OCI-M1 (cell line): ENCODE measurements at regions not wholly inside any gene's neighbourhood (a gene's known extent, or its start where the extent isn't known, plus 50 kb on each side); places are given as distances from the start of the nearest gene placed in this dataset.
A peak's percentile ranks its signal among the peaks of the same experiment; 100 is the strongest.
"Not testable (repeated sequence)": the region's sequence is repeated elsewhere in the genome, so short reads cannot be mapped to it uniquely, and the experiment has no call there.

Experiments used
- DNase-seq: peaks from one replicate; lab custom pipeline; 2025; lab: John Stamatoyannopoulos, UW

- DNase-seq = no peak
These were observed 169.9 kb downstream of the CPE start for GRCh38 chr4:165548702-165549101.

GRCh38 chr4:165553221-165553810 is 174.5 kb downstream of the CPE start:
- DNase-seq = no peak

GRCh38 chr4:165555302-165555701 is 176.5 kb downstream of the CPE start:
- DNase-seq = no peak

- no peak for DNase-seq
These were observed 177.6 kb downstream of the CPE start for GRCh38 chr4:165556383-165556782.

- DNase-seq = no peak
These were observed 182.1 kb downstream of the CPE start for GRCh38 chr4:165560941-165561340.

GRCh38 chr4:165563851-165564250 is 185.0 kb downstream of the CPE start:
- no peak for DNase-seq

- DNase-seq = no peak
These were observed 190.2 kb downstream of the CPE start for GRCh38 chr4:165569031-165569430.

GRCh38 chr4:165571476-165571875 is 192.7 kb downstream of the CPE start:
- not testable (repeated sequence) for DNase-seq

DNA sequence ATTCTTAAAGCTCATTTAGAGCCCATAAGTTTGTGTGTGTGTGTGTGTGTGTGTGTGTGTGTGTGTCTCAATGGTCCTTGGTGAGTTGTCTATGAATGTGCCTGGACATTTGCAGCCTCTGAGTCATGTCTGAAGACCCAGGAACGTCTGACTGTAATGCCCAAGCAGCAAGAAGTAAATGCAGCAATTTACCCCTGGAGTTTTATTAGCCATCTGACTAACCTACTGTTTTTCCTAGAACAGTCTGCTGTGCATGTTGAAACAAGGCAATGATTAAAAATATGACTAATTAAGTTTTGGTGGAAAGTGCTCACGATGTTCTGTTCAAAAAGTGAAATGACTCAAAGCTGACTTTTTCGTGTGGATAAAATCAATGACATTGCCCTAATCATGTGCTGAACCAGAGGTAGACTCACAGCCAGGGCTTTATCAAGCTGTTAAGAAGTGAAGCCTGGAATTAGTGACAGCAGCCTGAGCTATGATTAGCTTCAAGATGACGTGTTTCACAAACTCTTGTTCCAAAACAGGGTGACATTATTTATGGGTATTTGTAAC is 201.6 kb downstream of the CPE start:
- DNase-seq = no peak

DNA sequence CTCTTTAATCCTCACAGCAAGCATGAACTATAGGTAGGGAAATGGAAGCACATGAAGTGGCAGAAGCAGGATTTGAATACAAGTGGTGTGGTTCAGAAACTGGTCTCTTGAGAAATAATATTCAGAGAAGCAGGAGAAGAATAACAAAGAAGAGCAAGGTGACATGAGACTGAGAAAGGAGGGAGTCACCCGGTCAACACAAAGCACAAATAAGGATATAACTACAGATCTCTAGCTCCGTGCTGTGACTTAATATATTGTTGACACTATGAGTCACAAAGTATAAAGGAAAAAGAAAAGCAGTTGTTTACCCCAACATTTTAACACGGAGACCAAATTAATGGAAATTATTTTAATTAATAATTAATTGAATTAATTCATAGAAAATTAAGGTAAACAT is 204.5 kb downstream of the CPE start:
- DNase-seq = no peak

GRCh38 chr4:165584916-165585315 is 206.1 kb downstream of the CPE start:
- no peak for DNase-seq

DNA sequence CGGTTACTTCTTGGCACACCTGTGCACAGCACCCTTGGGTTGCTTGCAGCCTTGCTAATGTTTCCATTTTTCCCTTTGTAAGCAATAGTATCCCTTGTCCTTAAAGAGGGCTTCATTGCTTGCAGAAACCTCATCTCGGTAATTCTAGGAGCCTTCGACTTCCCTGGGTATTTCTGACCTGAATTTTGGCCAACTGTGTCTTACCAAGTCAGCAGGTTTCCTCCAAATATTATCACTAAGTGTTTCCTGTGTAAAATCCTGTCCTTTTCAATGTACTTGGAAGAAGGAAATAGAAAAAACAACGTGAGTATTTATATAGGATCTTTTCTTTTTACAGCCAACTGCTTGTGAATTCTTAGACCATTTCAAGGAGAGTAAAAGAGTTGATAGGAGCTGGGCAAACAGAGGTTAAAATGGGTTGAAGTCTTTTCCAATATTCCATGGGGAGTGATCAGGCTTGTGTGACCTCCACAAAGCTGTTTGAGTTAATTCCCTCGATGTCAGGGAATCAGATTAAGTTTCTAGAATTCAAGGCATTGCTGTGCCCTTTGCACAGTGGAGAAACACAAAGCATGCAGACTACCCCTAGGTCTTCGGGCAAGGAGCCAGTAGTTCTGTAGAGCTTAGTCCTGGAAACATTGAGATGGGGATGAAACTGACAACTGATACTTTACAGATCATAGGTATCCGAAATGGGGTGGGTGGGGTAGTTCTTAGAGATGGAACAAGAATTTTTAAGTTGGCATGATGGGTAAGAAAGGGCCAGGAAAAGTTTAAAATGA is 209.9 kb downstream of the CPE start:
- no peak for DNase-seq

GRCh38 chr4:165592386-165592785 is 213.6 kb downstream of the CPE start:
- DNase-seq = no peak

DNA sequence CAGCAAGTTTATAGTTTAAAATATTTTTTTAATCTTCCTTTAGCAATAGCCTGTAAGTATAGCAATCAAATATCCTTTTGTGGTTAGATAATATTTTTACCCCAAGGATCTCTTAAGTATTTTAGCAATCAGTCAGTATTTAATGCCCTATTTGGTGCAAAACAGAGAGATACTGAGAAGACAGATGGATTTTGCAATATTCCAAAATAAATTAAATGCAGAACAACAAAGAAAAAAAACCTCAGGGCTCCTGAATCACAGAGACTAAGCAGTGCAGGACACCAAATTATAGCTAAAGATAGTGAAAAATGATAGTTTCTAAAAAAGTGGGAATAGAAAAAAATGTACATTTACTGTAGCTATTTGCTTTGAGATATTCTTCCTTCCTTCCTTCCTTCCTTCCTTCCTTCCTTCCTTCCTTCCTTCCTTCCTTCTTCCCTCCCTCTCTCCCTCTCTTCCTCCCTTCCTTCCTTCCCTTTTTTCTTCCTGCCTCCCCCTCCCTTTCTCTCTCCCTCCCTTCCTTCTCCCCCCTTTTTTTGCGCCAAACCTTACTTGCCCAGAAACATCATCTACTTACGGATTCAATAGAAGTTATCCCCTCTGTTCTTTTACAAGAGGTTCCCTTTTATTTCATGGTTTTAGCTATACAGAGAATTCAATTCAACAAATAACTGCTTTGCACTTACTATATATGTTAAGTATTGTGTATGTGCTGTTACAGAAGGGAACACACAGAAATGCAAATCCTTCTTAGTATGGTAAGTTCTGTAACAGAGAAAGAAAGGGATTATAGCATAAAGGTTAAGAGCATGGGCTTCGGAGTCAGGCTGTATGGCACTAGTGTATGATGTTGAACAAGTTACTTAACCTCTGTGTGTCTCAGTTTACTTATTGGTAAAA is 219.0 kb downstream of the CPE start:
- no peak for DNase-seq

DNA sequence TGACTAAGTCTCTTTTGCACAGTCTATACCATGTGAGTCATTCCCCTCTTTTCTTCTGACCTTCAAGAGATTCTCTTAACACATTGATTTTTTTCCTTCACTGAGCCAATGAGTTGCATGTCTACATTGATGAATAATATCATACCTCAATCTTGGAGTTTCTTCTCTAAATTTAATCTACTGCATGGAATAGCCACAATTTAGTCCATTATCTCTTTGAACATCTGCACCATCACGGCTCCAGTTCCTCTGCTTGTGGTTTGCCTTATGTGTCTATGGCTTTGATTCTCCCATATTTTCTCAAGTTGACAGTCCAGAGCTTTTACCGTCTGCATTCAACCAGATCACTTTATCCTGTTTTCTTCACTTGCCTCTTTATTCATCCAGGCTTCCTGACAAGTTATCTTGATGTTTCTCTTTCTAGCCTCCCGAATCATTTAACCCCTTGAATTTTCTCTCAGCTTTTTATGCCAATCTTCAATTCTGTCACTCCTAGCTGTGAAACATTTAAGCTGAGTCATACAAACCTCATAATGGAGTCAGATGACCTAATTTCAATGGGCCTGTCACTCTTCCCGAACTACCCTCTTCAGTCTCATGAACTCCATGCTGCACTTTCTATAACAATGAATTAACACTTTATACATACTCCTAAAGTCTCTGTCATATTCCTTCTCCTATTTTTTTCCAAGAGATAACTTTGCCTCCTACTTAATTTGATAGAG is 222.3 kb downstream of the CPE start:
- DNase-seq = peak; percentile 90

DNA sequence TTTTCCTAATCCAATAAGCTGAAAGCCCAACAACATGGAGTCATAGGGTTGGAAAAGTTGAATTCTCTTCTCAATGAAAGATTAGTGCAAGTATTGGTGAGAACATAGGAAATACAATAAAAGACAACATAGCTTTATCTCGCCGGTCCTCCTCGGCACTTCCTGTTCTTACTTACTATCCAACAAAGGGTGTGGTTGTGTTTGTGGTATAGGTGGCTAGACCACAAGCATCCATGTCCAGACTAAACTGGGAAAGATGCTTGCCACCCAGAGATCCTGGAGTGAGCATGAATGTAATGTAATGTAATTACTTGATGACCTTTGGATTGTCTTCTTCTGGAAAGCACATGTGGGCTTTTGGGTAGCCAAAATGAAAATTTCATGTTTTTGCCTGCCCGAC is 223.8 kb downstream of the CPE start:
- peak; percentile 63 for DNase-seq

DNA sequence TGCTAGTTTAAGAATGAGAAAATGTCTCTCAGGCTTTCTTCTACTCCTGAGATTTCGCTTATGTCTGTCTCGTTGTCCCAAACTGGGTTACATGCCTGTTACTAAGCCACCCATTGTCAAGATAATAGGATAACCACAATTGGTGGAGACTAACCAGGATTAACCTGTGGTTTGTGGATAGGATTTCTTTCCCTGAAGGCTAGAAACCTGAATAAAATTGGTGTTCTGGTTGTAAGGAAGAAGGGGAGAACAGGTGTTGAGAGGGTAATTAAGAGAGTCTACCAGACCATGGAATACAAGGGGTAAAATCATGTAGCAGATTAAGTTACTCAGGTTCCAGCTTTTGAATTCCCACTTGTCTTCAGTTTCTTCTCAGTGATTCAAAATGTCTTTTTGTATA is 225.4 kb downstream of the CPE start:
- DNase-seq = no peak

DNA sequence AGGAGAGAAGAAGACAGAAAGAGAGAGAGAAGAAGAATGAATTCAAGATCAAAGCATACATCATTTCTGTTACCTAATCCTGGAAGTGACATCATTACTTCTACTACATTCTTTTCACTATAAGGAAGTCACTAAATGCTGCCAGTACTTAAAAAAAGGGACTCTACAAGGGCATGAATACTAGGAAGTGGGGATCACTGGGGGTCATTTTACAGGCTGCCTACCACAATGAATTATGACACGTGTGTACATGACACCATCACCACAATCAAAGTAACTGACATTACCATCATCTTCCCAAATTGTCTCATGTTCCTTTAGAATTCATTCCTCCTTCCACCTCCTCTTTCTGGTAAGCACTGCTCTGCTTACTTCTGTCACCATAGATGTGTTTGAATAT is 227.0 kb downstream of the CPE start:
- no peak for DNase-seq

GRCh38 chr4:165606465-165607205 is 227.8 kb downstream of the CPE start:
- no peak for DNase-seq

- DNase-seq = no peak
These were observed 230.8 kb downstream of the CPE start for GRCh38 chr4:165609653-165610052.
